DMS153 treated with DMSO at 0.1 percent for 48 hours (cell line): ENCODE measurements at regions not wholly inside any gene's neighbourhood (a gene's known extent, or its start where the extent isn't known, plus 50 kb on each side); places are given as distances from the start of the nearest gene placed in this dataset.

Source experiments
- DNase-seq: peaks from one replicate; lab custom pipeline; 2025; ENCODE audit not compliant: unreplicated experiment; lab: John Stamatoyannopoulos, UW

DNA sequence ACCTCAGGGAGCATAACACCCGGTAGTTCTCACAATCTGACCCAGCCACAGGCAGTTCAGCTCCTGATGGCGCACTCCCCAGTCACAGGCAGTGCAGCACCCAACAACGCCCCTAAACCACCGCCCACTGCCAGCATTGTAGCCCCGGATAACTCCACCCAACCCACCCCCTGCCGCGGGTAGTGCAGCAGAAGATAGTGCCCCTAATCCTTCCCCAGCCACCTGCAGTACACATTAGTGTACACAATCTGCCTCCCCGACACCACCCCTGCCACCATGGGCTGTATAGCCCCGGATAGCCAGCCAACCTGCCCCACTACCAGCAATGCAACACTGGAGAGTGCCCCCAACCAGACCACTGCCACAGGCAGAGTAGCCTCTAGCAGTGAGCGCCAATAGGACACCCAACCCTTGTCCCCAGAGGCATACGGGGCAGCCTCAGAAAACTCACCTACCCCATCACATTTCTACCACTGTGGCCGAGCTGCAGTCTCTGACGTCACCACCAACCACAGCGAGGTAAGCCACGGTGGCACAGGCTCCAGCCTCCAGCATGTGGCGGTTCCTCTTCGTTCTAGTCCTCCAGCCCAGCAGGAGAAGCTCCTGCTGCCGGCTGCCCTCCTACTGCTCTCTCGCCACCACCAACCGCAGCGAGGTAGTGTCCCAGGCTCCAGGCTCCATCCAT is 877.3 kb downstream of the KCNJ18 start:
- DNase-seq: no peak

DNA sequence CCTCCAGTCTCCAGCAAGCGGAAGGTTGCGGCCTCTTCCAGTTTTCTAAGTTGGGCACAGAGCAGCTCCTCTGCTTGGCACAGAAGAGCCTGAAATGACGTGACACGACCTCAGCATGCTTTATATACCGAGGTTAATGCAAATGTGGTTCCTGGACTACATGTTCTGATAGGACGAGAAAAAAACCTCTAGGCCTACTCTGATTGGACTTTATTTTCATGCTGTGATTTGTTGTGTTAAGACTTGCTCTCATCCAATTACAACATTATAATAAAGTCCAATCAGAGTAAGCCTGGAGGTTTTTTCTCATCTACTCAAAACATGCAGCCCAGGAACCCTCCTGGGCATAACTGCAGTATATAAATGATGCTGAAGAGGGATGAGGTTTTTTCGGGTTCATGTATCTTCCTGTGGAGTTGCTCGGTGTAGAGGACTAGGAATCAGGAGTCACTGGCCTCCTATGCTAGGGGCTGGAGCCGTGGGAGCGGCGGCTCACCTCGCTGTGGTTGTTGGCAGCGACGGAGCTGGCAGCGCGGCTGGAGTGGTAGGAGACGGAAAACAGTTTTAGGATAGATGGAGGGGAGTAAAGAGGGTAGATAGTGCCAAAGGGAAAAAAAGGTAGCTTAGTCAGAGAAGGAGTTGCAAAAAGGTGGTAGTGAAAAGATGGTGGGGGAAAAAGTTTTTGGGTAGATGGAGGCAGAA is 878.0 kb downstream of the KCNJ18 start:
- DNase-seq: no peak

DNA sequence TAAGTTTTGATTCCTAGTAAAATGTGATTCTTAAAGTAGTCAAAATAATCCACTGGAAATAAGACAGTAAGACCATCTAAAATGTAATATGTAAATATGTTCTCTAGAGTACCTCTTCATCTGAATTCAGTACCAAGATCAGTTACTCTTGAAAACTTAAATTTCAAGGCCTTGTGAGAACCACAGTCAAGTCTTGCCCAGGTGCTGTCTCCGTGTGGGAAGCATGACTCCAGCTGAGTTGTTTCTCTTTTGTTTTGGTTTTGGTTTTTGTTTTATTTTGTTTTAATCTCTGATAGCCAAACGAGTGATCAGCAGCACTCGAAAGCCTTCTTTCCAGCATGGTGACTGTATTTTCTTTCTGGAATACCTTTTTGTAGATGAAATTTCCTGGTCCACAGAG is 907.0 kb downstream of the KCNJ18 start:
- no peak for DNase-seq

DNA sequence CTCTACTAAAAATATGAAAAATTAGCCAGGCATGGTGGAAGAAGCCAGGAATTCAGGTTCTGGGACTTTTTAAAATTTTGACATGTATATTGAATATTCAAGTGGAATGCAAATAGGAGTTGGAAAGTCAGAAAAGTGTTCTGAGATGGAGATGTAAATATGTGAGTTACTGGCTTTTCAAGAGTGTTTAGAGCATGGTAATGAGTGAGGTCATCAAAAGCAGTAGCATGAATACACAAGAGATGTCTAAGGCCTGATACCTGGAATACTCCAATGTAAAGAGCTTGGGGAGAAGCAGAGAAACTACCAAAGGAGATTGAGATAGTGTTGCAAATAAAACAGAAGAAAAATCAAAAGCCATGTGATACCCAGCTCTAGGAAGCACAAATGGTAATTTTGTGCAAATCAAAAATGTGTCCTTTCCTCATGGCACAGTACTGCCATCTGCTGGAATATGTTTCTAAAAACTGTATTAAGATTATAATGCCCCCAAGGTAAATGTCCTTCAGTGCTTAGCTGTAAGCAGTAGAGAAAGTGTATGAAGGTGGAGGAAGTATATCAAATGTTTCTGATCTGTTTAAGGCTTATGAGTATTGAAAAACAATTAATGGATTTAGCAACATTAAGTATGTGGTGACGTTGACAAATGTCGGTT is 908.4 kb downstream of the KCNJ18 start:
- DNase-seq: peak; percentile 2
